NCI-H345 (cell line): ENCODE measurements at regions not wholly inside any gene's neighbourhood (a gene's known extent, or its start where the extent isn't known, plus 50 kb on each side); places are given as distances from the start of the nearest gene placed in this dataset.

Source experiments
- DNase-seq: peaks from one replicate; lab custom pipeline; 2025; lab: John Stamatoyannopoulos, UW

DNA sequence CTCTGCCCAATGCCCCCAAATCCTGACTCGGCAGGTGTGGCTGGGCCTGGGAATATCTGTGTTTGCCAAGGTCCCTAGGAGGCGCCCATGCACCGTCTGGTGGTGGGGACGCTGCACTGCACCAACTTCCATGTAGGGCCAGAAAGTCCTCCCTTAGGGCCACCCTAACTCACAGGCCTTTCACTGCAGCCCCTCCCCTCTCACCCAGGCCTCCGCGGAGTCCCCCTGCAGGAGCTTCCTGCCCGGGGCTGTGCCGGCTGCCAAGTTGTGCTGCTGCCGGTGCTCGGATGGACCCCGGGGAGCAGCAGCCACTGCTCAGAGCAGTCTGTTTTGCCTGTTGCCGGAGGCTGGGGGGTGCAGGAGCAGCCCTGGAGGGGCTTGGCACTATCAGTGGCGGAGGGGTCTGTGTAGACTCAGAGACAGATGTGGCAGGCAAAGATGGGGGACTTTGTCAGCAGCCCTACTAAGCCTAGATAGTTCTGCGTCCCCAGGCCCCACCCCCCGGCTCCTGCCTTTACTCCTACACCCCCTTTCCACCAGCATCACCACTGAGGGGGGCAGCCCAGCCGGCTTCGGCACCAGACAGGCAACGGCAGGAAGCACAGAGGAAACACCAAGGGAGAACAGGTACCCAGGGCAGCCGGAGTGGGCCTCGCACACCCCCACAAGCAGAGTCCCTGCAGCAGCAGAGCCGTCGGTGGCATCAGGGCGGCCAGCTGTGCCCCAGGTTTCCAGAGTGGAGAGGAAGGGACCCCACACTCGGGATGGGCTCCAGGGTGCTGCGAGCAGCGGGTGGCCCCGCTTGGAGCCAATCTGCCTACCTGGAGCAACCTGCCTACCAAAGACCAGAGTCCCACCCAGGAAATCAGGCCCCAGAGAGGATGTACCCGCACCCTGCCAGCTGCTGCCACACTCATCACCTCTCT, 124.3 kb downstream of the TRIM29 start:
- no peak for DNase-seq

DNA sequence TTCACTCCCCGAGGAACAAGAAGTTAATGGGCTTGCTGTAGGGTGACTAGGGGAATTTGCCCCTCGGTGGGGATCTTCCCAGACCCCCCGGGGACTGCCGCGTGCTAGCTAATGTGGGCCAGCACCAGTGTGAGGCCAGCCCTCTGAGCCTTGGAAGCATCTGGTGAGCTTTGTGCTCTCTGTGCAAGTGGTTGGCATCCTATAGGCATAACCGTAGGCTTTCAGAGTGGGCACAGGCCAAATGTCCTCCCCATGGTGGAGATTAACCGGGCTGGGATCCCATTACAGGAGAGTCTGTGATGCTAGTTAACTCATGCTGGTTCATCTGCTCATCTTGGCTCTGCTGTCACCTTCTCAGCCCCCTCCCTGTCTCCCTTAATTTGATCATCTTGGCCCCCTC, 125.7 kb downstream of the TRIM29 start:
- no peak for DNase-seq

DNA sequence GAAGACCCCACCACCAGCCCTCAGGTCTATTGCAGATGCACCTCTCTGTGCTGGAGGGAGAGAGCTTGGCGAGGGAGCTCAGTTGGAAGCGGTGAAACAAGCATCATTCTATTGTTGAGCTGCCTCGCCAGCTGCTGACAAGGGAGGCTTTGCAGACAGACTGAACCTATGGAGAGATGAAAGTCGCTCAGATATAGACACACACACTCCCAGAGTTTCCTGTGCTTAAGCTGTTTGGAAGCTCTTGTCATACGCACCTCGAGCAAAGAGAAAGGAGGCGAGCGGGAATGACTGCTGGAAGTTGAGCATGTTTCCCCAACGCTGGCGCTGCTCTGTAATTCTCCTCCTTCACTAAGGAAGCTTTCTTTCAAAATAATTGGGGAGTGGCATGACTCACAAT, 126.1 kb downstream of the TRIM29 start:
- peak; percentile 9 for DNase-seq

DNA sequence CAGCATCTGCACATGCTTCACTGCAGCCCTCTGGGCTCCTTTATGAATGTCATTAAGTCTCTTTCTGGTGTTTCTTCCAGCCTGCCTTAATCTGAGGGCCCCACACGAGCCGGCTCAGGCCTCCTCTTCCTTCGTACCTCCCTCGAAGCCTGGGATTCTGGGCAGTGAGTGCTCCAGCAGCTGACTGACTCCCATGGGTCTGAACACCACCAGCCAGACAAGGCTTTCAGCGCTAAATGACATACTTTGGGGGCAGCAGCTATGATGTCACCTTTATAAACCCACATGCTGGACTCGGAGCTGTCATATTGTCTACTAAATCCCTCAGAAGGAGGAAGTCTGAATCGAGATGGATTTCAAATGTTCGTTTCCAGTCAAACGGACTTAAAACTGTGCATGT, 127.1 kb downstream of the TRIM29 start:
- no peak for DNase-seq

DNA sequence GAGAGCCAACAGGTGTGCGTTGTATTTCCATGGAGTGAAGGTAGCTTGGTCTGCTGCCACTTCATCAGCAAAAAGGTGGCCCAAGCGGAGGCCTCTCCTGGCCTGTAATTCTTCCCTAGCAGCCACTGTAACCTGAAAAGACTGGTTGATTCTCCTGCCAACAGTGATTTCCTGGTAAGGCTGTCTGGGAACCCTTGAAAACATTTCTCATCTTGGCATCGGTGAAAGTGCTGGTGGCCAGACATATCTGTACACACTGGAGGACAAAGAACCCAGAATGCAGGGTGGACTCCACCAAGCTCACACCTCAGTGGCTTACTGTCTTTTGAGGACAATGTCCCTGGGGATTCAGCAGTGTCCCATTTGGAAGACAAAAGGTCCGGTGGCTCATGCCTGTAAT, 128.0 kb downstream of the TRIM29 start:
- no peak for DNase-seq

DNA sequence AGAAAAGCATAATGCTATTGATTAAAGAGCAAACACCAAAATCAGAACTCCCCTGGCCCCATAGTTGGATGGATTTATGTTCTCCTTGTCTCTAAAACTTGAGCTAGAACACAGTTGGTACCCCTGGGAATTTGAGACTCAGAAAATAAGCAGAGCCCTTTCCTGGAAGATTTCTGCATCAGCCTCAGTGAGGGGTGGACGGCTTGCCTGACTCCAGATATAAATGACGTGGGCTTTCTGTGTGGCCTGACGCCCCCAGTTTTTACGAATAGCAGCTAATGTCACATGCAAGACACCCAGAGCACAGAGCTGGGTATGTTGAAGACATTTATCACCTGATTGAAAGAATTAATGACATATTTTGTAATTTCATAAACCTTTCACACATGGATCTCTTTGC, 130.8 kb downstream of the TRIM29 start:
- no peak for DNase-seq

DNA sequence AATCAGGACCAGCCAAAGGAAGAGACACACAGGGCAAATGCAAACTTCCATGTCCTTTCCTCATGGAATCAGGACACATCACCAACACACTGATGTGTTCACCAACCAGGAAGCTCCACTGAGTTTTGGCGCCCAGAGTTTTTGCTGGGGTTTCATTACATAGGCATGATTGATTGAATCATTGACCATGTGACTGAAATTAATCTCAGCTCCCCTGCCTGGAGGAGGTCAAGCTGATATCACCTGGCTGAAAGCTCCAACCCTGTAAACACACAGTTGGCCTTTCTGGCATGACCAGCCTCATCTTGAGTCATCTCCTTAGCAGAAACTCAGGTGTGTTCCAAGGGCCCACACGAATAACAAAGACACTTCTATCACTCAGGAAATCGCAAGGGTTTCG, 133.2 kb downstream of the TRIM29 start:
- no peak for DNase-seq

DNA sequence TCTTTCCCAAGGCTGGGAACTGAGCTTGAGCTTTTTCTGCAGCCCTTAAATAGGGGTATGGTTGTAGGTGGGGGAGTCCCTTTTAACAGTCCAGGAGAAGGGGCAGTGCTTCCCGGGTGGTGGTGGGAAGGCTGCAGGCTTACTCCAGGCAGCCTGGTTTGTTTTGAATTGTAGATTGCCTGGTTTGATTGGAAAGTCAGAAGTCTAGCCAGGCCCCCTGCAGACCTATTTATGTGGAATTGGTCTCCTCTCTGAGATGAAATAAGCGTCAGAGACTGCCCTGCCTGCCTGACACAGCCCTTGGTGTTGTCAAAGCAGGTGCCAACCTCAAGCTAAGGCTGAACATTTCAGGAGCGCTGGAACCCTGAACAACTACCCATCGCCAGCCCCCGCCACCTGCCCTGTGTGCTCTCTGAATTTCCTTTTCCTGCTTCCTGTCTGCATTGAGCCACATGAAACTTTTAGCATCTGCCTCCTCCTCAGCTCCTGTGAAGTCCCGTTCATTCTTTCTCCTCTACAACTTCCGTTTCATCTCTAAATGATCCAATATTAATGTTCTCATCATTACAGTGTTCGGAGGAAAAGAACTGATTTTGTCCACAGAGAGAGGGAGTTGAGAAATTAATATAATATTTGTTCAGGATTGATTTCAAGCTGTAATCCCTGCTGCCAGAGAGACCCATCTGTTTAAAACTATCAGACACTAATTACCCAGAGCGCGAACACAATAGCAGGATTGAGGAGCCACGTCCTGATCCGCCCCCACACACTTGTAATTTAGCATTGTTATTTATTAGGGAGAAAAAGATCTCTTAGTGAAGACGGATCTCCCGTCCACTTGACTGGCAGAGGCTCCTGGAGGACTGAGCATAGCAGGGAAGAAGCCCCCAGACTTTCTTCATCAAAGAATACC, 136.5 kb downstream of the TRIM29 start:
- DNase-seq, result no peak

DNA sequence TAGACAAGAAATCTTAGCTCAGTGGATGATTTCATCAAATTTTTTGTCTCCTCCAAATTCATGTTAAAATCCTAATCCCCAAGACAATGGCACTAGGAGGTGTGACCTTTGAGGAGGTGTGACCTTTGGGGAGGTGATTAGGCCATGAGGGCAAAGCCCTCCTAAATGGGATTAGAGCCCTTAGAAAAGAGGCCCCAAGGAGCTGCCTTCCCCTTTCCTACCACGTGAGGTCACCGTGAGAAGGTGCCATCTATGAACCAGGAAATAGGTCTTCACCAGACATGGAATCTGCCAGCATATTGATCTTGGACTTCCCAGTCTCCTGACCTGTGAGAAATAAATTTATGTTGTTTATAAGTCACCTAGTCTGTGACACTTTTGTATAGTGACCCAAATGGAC, 138.7 kb downstream of the TRIM29 start:
- no peak for DNase-seq

DNA sequence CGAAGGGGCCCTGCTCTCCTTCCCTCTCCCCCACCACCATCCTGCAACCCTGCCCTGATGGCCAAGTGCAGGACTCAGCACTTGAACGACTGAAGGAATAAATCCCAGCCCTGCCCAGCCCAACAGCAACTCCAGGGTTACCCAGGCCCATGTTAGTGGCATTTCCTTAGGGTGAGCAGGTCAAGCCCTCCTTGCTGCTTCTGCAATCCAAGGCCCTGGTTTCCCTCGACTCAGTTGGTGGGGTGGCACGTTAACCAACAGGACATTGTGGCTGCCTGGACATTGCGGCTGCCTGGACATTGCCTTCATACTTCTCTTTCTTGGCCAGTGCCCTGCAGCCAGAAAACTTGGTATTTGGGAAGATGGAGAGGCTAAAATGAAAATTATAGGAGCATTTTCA, 141.4 kb downstream of the TRIM29 start:
- no peak for DNase-seq

DNA sequence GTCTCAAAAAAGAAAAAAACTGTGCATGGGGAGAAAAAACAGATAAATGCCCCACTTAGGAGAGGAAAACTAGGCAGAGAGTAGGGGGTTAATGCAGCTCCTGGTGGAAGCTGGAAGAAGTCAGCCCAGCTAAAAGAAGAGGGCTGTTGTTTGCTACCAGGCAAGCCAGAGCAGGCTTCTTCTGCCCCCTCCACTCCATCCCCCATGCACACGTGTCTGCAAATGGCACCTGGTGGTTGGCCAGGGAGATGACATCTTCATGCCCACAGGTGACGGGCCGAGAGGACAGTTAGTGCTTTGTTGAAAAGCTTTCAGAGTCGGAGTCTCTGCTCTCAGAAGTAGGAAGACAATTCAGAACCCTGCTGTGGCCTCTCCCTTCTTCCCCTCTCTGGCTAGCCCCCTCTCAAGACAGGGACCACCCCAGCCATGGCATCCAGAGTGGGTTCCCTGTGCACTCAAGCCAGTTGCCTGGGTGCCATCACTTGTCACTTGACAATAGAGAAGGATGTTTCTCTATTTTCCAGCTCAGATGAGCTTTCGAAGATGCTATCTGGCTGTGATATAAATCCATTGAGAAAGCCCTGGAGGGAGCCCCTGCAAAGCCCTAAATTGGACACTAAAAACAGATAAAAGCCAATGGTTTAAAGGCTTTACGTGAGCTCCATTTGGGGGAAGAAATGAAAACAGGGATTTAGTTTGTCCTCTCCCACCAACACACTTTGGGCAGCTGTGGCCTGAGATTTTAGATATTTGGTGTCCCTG, 142.0 kb downstream of the TRIM29 start:
- DNase-seq, result no peak

DNA sequence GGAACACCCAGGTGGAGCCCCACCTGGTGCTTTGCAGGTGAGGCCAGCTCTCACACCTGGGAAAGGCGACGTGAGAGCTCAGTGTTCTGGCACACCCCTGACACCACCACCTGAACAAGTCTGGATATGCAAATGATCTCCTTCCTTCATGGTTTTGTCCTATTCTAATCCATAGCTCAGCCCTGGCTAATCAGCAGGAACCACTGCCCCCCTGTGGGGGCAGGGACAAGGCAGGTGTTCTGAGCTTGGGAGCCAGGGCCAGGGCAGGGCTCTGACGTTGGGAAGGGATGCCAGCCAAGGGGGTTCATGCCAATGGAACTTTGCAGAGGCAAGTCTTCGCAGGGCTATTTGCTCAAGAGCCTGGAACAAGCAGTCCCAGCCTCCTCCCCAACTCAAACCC, 144.2 kb downstream of the TRIM29 start:
- DNase-seq, result peak; percentile 50

DNA sequence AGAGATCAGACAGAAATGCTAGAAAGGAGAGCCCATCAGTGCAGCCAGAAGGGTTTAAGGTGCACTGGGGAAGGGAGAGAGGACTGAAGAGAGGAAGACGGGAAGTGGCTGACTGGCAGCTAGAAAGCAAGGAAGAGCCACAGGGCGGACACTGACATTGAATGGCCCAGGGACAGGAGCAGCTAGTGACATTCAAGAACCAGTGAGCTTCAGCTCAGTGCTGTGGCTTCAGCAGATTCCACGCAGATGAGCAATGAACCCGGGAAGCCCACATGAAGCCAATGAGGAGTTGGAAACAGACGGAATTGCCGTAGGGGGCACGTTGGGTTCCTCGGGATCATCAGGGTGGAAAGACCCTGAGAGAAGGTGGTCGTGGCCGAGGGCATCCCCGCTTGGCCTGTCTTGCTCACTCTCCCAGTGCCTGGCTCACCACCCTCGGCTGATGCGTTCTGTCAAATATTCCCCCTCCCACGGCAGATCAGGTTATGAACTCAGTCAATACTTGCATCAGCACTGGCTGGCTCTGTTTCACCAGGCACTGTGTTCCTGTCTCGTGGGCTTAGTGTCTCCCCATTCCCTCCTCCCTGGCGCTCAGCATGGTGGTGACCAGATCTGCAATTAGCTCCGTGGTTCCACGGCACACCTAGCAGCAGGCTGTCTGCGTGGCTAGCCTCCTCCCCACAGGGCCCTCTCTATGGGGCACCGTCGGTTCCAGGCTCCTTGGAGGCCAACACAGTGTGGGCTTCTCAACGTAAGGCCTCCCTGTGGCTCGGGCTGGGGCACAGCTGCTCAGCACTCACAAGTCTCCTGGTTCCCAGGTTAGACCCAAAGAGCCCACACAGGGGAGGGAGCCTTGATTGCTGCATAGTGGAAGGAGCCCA, 145.5 kb downstream of the TRIM29 start:
- DNase-seq, result no peak

DNA sequence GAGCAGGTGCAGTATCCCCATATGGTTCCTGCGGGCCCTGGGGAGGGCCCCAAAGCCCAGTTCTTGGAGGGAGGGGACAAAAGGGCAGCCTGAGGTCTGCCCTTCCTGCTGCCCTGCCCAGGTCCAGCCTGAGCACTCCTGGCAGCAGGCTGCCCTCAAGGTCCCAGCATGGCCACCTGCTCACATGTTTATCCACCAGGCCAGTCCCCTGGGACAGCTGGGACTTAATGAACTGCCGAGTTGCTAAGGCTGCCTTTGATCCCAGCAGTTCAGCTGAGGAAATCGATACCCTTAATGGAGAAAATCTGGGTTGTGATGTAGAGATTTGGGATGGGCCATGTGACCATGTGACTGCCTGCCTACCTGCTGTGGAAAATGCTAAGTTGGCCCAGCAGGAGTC, 146.2 kb downstream of the TRIM29 start:
- DNase-seq, result peak; percentile 22

DNA sequence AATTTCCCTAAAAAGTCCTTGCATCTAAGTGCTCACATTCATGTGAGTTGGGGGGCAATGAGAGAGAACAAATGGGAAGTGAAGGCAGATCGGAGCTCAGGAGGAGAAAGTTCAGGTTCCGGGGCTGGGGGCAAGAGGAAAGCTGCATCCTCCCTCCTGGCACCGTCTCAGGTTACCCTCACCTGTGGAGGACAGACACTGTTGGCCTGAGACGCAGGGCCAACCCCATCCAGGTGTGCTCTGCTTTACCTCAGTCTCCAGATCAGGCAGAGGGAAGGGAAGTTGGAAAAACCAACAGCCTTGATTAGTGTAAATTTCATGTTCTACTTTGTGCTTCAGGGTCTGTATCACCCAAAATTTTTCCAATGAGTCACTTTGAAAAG, 146.9 kb downstream of the TRIM29 start:
- DNase-seq, result no peak

DNA sequence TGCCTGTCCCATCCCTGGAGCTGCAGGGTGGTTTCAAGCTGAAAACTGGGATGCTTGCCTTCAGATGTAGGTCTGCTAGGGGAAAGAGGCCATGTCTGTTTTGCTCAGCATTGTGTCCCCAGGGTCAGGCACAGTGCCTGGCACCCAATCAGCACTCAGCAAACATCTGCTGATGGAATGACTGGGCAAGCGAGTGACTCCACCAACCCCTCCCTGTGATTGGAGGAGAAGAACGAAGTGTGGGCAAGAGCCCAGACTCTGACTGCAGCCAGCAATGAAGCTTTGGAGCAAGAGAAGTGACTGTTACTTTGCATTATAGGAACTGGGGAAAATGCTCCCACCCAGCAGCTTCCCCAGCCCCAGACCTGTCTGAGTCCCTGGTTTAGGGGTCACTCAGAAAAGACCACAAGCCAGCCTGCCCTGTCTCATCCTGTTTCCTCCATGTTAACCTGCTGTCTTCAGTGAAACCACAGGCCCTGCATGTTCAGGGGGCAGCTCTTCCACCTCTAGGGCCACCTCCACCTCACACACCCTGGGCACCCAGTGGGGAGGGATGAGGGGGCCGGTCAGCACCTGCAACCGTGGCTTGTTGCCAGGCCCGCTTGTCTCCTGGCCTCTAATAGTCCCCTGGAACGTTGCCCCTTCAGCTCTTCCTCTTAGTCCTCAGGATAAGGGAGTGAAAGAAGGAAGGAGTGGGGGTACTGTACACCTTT, 147.4 kb downstream of the TRIM29 start:
- DNase-seq, result no peak

DNA sequence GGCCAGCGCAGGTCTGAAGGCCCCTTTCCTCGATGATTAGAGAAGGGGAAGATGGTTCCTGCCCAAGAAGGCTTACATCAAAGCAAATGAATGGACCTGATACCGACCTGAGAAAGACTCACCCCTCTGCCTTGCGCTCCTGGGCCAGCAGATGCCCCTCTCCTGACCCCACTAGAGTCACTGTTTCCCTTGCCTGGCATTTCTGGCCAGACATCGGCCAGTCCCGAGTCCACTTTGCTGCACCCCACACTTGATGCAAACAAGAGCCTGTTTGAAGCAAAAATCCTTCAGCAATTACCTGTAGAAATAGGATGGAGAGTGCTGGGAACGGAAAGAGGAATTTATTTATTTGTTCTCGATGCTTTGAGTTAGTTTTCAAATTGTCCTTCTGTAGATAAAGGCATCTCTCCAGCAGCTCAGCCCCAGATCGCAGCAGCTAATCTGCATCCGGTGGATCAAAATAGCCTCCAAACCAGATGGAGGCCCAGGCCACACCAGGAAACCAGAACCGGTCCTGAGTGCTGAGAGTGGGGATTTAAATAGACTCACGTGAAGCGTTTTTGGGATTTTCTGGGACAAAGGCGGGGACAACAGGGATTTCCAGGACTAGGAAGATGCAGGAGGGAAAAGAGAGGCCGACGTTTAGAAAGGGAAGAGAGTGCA, 148.6 kb downstream of the TRIM29 start:
- DNase-seq, result no peak

DNA sequence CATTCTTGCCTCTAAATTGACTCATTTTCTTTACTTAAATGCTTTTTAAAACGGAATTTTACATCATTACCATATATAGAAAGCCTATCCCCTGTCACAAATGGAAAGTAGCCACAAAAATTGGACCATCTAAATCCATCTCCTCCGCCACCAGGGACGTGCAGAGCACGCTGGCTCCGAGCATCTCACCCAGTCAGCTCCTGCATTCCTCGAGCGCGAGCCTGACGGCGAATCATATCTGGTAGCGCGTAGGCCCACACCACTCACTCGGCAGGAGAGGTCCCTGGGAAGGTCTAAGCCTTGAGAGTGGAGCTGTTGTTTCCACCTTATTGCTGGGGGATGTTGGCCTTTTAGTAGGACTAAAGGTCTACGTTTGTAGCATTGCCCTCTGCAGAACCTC, 152.4 kb downstream of the TRIM29 start:
- no peak for DNase-seq

DNA sequence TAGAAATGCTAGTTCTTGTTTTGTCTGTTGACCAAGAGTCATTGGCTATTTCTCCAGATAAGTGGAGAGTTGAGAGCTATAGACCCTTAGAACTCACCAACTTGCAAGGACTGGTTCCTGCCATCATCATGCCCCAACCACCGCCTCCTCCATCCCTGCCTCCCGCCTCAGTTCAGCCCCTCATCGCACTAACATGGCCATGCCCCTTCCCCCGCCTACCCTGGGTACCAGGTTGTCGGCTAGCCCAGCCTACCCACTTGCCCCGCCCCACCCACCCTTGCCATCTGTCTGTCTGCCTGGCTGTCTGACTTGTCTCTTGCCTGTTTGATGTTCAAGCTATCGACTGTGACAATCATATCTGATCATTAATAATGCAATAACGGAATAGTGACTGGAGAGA, 154.1 kb downstream of the TRIM29 start:
- no peak for DNase-seq

DNA sequence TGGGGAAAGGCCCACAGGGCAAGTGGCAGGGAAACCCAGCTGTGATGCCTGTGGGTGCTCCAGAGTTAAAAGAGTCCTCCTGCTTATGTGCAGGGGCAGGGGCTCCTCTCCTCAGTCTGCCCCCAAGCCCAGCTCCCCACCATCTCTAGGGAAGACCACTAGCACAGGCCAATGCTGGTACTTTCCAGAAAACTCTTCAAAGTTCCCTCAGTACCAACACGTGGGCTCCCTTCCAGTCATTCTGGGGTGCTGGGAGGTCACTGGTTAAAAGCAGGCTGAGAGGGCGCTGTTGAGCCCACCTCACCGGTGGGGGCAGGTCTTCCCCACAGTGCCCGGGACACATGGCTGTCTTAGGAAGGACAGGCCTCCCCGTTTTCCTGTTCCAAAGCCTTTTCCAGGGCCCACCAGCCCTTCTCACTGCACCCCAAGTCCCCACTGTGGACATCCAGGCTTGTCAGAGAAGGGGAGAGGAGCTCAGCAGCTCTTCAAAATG, 154.6 kb downstream of the TRIM29 start:
- DNase-seq, result no peak
